T-helper 1 cell treated with Interleukin-12 subunit alpha and Interleukin-12 subunit beta and Interleukin-4 antibody, amounts not matched to agents 30 μg/mL and 1 μg/mL, for 36 hours (primary cell): ENCODE measurements at regions not wholly inside any gene's neighbourhood (a gene's known extent, or its start where the extent isn't known, plus 50 kb on each side); places are given as distances from the start of the nearest gene placed in this dataset.

Experiments used
- H3K27ac Mint-ChIP-seq: one replicate; pipeline ENCODE4 v1.8.0; 2021; ENCODE audit warnings: mild to moderate bottlenecking, mixed read lengths
- H3K27me3 Mint-ChIP-seq: one replicate; pipeline ENCODE4 v1.8.0; 2021; ENCODE audit warnings: low read depth, mixed read lengths
- H3K36me3 Mint-ChIP-seq: one replicate; pipeline ENCODE4 v1.8.0; 2021; ENCODE audit warnings: low read depth, mixed read lengths
- H3K4me1 Mint-ChIP-seq: one replicate; pipeline ENCODE4 v1.8.0; 2021; ENCODE audit warnings: low read depth, mixed read lengths
- H3K4me3 Mint-ChIP-seq: one replicate; pipeline ENCODE4 v1.8.0; 2021; ENCODE audit warnings: mild to moderate bottlenecking, moderate library complexity, mixed read lengths
- H3K9me3 Mint-ChIP-seq: one replicate; pipeline ENCODE4 v1.8.0; 2021; ENCODE audit warnings: mixed read lengths

DNA sequence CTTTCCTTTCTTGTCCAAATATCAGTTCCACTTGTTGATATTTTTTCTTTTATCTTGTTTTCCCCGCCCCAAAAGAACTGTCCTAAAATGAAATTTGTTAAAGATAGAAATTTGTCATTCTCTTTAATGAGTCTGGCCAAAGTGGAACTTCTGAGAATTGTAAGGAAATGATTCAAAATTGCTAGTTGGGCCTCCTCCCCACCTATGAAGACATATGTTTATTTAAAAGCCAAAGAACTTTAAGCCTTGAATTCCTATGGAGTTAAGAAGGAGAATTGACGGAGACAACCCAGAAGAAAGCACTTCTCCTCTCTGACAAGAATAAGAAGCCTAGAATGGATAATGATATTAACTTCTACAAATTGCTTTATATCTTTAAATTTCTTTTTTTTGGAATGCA is 59.1 kb upstream of the ALDH1A1 start:
- H3K9me3 Mint-ChIP-seq, result no peaks in the 10 kb centered on the region
- H3K4me1 Mint-ChIP-seq, result no peaks in the 10 kb centered on the region
- no peak overlapping the region for H3K27ac Mint-ChIP-seq
- H3K27me3 Mint-ChIP-seq, result peaks cover 8% of the 10 kb centered on the region
- H3K36me3 Mint-ChIP-seq, result no peaks in the 10 kb centered on the region
- H3K4me3 Mint-ChIP-seq, result no peak overlapping the region

DNA sequence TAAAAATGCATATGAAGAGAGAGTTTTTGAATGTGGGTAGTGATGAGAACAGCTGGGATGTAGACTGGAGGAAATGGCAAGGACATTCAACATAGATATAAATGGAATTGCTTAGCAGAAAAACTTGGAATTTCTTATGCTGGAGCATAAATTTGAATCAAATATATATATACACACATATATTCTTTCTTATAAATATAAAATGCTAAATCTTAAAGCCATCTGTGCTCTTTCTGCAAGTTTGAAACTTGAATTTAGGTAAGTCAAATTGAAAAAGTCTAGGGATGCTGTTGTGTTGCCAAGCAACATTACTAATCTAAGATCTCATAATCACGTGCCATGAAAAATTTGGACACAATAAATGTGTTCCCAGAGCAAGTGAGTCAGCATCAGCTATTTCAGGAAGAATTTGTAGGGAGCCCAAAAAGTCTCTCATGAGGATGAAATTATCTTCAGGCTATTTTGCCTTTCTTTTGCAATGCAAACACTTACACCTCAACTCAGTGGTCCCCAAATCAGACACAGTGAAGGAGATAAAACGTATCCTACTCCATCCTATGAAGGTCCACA is 58.4 kb upstream of the ALDH1A1 start:
- no peak overlapping the region for H3K27ac Mint-ChIP-seq
- H3K36me3 Mint-ChIP-seq, result no peaks in the 10 kb centered on the region
- H3K4me3 Mint-ChIP-seq, result no peak overlapping the region
- H3K27me3 Mint-ChIP-seq, result peaks cover 8% of the 10 kb centered on the region
- no peaks in the 10 kb centered on the region for H3K4me1 Mint-ChIP-seq
- no peaks in the 10 kb centered on the region for H3K9me3 Mint-ChIP-seq

DNA sequence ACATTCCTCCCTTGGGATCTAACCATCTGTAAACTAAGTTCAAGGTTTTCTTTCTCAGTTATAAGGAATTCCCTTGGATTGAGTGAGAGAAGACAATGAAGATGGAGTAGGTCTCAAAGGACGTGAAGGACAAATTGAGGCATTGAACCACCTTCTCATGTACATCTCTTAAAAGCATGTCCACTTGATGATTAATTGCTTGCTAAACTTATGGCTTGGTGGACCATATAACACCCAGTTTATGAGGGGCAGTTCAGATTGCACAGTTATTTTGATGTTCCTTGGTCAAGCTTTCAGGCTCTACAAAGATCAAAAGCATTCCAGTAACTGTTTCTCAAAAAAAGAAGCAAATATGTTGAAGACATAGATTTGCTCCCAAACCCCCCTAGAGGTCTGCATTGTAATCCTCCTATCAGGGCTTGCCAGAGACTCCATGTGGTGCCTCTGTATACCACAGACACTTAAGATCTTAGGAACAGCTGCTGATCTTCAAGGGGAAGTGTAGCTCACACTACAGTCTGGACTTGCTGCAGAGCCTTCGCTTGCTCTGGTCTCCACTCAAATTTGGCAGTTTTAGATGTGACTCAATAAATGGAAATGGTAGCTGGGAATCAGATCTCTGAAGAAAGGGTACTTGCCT is 56.9 kb upstream of the ALDH1A1 start:
- H3K27me3 Mint-ChIP-seq, result peaks cover 8% of the 10 kb centered on the region
- no peaks in the 10 kb centered on the region for H3K9me3 Mint-ChIP-seq
- H3K4me1 Mint-ChIP-seq, result no peaks in the 10 kb centered on the region
- no peak overlapping the region for H3K4me3 Mint-ChIP-seq
- no peaks in the 10 kb centered on the region for H3K36me3 Mint-ChIP-seq
- H3K27ac Mint-ChIP-seq, result no peak overlapping the region

DNA sequence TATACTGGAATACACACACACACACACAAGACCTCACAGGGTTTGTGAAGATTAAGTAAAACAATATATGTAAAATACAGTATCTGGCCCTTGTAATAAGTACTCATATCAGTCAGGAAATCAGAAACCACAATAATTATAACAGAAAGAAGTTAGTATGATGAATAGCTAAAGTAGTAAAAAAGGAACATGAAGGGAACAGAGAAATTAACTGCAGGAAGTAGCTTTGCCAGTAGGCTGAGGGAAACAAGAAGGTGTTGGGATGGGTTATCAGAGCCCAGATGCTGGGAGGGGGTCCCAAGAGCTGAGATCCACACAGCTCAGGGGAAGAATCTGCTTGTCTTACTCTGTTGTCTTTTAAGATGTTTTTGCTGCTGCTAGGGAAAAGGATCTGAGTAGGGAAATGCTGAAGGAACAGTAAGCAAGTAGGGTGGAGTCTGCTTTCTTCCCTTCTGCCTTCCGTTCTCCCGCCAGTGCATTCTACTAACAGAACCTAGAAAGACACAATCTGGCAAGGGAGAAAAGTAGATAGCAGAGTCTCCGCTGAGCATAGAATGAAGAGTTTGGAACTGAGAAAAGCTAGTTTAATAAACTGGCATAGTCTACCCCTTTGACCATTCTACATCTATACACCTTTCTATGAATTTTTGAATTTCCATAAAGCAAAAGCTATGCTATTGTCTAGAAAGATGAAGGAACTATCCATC is 55.3 kb upstream of the ALDH1A1 start:
- Mint-ChIP-seq H3K4me3 (no peak overlapping the region), H3K27ac (no peak overlapping the region), H3K27me3 (peaks cover 8% of the 10 kb centered on the region)

DNA sequence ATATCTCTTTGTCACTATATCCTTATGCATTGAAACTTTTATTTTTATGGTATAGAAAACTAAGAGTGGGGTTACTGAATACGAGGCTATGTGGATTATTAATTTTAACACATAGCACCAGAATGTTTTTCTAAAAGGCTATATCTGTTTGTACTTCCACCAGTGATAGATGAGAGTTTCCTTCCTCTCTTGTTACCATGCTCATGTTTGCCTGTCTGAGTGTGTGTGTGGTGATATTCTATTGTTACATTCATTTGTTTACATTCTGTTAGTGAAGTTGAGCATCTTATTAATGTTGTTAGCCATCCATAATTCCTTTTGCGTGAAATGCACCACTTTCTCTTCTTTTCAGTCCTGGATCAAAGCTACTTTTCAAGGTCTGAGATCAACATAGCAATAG is 54.1 kb upstream of the ALDH1A1 start:
- no peak overlapping the region for H3K4me3 Mint-ChIP-seq
- no peaks in the 10 kb centered on the region for H3K36me3 Mint-ChIP-seq
- no peaks in the 10 kb centered on the region for H3K9me3 Mint-ChIP-seq
- peaks cover 8% of the 10 kb centered on the region for H3K27me3 Mint-ChIP-seq
- no peaks in the 10 kb centered on the region for H3K4me1 Mint-ChIP-seq
- no peak overlapping the region for H3K27ac Mint-ChIP-seq

More for the DNA sequence above, 55.3 kb upstream of the ALDH1A1 start:
- Mint-ChIP-seq H3K4me1 (no peaks in the 10 kb centered on the region), H3K36me3 (no peaks in the 10 kb centered on the region), H3K9me3 (no peaks in the 10 kb centered on the region)
